H9 (cell line): ENCODE measurements at regions not wholly inside any gene's neighbourhood (a gene's known extent, or its start where the extent isn't known, plus 50 kb on each side); places are given as distances from the start of the nearest gene placed in this dataset.

ENCODE experiments used
- DNase-seq: peaks from one replicate; pipeline ENCODE4 v3.0.0-alpha.2; 2017
- H2AFZ ChIP-seq: one replicate; pipeline ENCODE4 v1.6.1; 2013; ENCODE audit warnings: mild to moderate bottlenecking, low read length, control low read depth, moderate library complexity
- H2AK5ac ChIP-seq: 2 replicates; pipeline ENCODE4 v1.6.1; 2013; ENCODE audit warnings: low read length, control low read depth, mixed read lengths; ENCODE audit not compliant: insufficient read length
- H2BK120ac ChIP-seq: one replicate; pipeline ENCODE4 v1.6.1; 2013; ENCODE audit warnings: low read depth, mild to moderate bottlenecking, low read length, control low read depth, inconsistent platforms; ENCODE audit not compliant: poor library complexity, severe bottlenecking
- H2BK12ac ChIP-seq: 2 replicates; pipeline ENCODE4 v1.6.1; 2013; ENCODE audit warnings: low read length, control low read depth, mixed read lengths, low read depth; ENCODE audit not compliant: insufficient read length
- H2BK15ac ChIP-seq: 2 replicates; pipeline ENCODE4 v1.6.1; 2013; ENCODE audit warnings: low read depth, low read length, control low read depth
- H2BK20ac ChIP-seq: one replicate; pipeline ENCODE4 v1.6.1; 2013; ENCODE audit warnings: low read depth, mild to moderate bottlenecking, low read length, control low read depth, inconsistent platforms; ENCODE audit not compliant: poor library complexity, severe bottlenecking
- H2BK5ac ChIP-seq: 2 replicates; pipeline ENCODE4 v1.6.1; 2013; ENCODE audit warnings: low read length, control low read depth, mixed read lengths; ENCODE audit not compliant: insufficient read length
- H3K14ac ChIP-seq: 2 replicates; pipeline ENCODE4 v1.6.1; 2013; ENCODE audit warnings: low read length, control low read depth; ENCODE audit not compliant: insufficient read depth
- H3K18ac ChIP-seq: 2 replicates; pipeline ENCODE4 v1.6.1; 2013; ENCODE audit warnings: low read depth, mild to moderate bottlenecking, mixed read lengths, low read length, control low read depth; ENCODE audit not compliant: insufficient read length
- H3K23ac ChIP-seq: 2 replicates; pipeline ENCODE4 v1.6.1; 2013; ENCODE audit warnings: low read length, control low read depth, mixed read lengths, low read depth; ENCODE audit not compliant: insufficient read length
- H3K23me2 ChIP-seq: 2 replicates; pipeline ENCODE4 v1.6.1; 2013; ENCODE audit warnings: low read depth, mild to moderate bottlenecking, mixed read lengths, low read length, control low read depth; ENCODE audit not compliant: insufficient read length, poor library complexity, severe bottlenecking
- H3K27ac ChIP-seq: 2 replicates; pipeline ENCODE4 v1.5.1; 2013; ENCODE audit warnings: low read length, control low read depth, mixed read lengths, low read depth; ENCODE audit not compliant: insufficient read length
- H3K27me3 ChIP-seq: 2 replicates; pipeline ENCODE4 v1.6.1; 2013; ENCODE audit warnings: low read length, control low read depth, inconsistent platforms; ENCODE audit not compliant: insufficient read depth
- H3K4ac ChIP-seq: 2 replicates; pipeline ENCODE4 v1.6.1; 2013; ENCODE audit warnings: low read depth, mild to moderate bottlenecking, control low read depth, inconsistent platforms, low read length, moderate library complexity
- H3K4me1 ChIP-seq: 2 replicates; pipeline ENCODE4 v1.6.1; 2013; ENCODE audit warnings: low read length, control low read depth, inconsistent platforms; ENCODE audit not compliant: insufficient read depth
- H3K4me2 ChIP-seq: 2 replicates; pipeline ENCODE4 v1.6.1; 2013; ENCODE audit warnings: low read length, control low read depth, mixed read lengths; ENCODE audit not compliant: insufficient read length, insufficient read depth
- H3K56ac ChIP-seq: 2 replicates; pipeline ENCODE4 v1.6.1; 2013; ENCODE audit warnings: low read depth, mild to moderate bottlenecking, mixed read lengths, low read length, control low read depth; ENCODE audit not compliant: insufficient read length
- H3K79me1 ChIP-seq: 2 replicates; pipeline ENCODE4 v1.6.1; 2013; ENCODE audit warnings: low read depth, mild to moderate bottlenecking, moderate library complexity, low read length, control low read depth, inconsistent platforms; ENCODE audit not compliant: insufficient read depth, poor library complexity, severe bottlenecking
- H3K79me2 ChIP-seq: 2 replicates; pipeline ENCODE4 v1.6.1; 2013; ENCODE audit warnings: low read length, control low read depth, inconsistent platforms; ENCODE audit not compliant: insufficient read depth
- H3K9ac ChIP-seq: 2 replicates; pipeline ENCODE4 v1.6.1; 2013; ENCODE audit warnings: low read length, control low read depth, mixed read lengths; ENCODE audit not compliant: insufficient read length; ENCODE audit errors: extremely low read depth
- H3K9me3 ChIP-seq: one replicate; pipeline ENCODE4 v1.6.1; 2013; ENCODE audit warnings: low read depth, low read length, inconsistent platforms; ENCODE audit not compliant: control insufficient read depth
- H3T11ph ChIP-seq: one replicate; pipeline ENCODE4 v1.6.1; 2013; ENCODE audit warnings: mild to moderate bottlenecking, low read length, control low read depth, inconsistent platforms
- H4K20me1 ChIP-seq: one replicate; pipeline ENCODE4 v1.6.1; 2013; ENCODE audit not compliant: control insufficient read depth, insufficient read length, insufficient read depth
- H4K5ac ChIP-seq: 2 replicates; pipeline ENCODE4 v1.6.1; 2013; ENCODE audit warnings: low read depth, mild to moderate bottlenecking, mixed read lengths, low read length, control low read depth; ENCODE audit not compliant: insufficient read length
- H4K8ac ChIP-seq: replicated peaks from 2 replicates; pipeline ENCODE4 v1.6.1; 2013; ENCODE audit warnings: low read length, control low read depth, mixed read lengths, low read depth; ENCODE audit not compliant: insufficient read length
- H4K91ac ChIP-seq: 2 replicates; pipeline ENCODE4 v1.6.1; 2013; ENCODE audit warnings: low read depth, mild to moderate bottlenecking, moderate library complexity, mixed read lengths, low read length, control low read depth; ENCODE audit not compliant: insufficient read length
- H3K27ac Mint-ChIP-seq, 3 experiments: 2 replicates in 2 of 3; 3 replicates in 1 of 3; pipeline ENCODE4 v1.8.0; 2020 to 2021; ENCODE audit warnings: mixed read lengths in 3 of 3, mild to moderate bottlenecking in 1 of 3, moderate library complexity in 1 of 3
- H3K27me3 Mint-ChIP-seq: 2 replicates; pipeline ENCODE4 v1.8.0; 2021; ENCODE audit warnings: low read depth, mild to moderate bottlenecking, moderate library complexity, mixed read lengths
- H3K36me3 Mint-ChIP-seq, 3 experiments: 2 replicates in 2 of 3; 3 replicates in 1 of 3; pipeline ENCODE4 v1.8.0; 2020 to 2021; ENCODE audit warnings: low read depth in 3 of 3, mixed read lengths in 3 of 3; ENCODE audit not compliant: insufficient read depth in 1 of 3
- H3K4me1 Mint-ChIP-seq, 2 experiments: 2 replicates each; pipeline ENCODE4 v1.8.0; 2020; ENCODE audit warnings: mixed read lengths in 2 of 2
- H3K4me3 Mint-ChIP-seq, 2 experiments: 2 replicates in 1 of 2; 3 replicates in 1 of 2; pipeline ENCODE4 v1.8.0; 2020 to 2021; ENCODE audit warnings: mild to moderate bottlenecking in 2 of 2, mixed read lengths in 2 of 2, moderate library complexity in 1 of 2
- H3K9me3 Mint-ChIP-seq, 2 experiments: 2 replicates in 1 of 2; 3 replicates in 1 of 2; pipeline ENCODE4 v1.8.0; 2020; ENCODE audit warnings: mild to moderate bottlenecking in 2 of 2, mixed read lengths in 2 of 2, moderate library complexity in 1 of 2
- CTCF ChIP-seq: fragments of 200-600 bp; sonication (generic); conservative IDR thresholded peaks from 3 replicates; pipeline ENCODE4 v1.8.0; 2021; ENCODE audit warnings: antibody characterized with exemption, mild to moderate bottlenecking
- WGBS: extraction: QIAGEN DNeasy Blood & Tissue Kit; methylation state at CpG from one replicate; pipeline ENCODE4 v1.1.7; 2013; ENCODE audit warnings: missing lambda C conversion rate, low lambda C conversion rate, mixed read lengths; ENCODE audit not compliant: insufficient read length; ENCODE audit errors: extremely low coverage; 5-methylcytosine and 5-hydroxymethylcytosine counted together

DNA sequence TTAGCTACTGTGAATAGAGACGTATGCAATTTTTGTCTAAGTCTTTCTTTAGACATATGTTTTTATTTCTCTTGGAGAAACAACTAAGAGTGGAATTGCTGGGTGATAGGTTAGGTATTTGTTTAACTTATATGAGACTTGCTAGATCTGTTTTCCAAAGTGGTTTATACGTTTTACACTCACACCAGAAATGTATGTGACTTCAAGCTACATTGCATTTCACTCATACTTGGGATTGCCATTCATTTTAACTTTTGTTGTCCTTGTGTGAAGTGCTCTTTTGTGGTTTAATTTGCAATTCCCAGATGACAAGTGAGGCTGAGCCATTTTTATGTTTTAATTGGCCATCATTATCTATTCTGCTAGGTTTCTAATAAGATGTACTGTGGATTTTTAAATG, 817.2 kb downstream of the GLUD2 start:
- H3K27ac ChIP-seq, result no peak overlapping the region
- Mint-ChIP-seq H3K36me3 (no peaks in the 10 kb centered on the region; a peak in 1 of 7 replicates), H3K4me1 (no peaks in the 10 kb centered on the region), H3K9me3 (peaks cover 9 to 52% of the 10 kb centered on the region in 2 experiments), H3K27me3 (no peaks in the 10 kb centered on the region), H3K4me3 (no peak overlapping the region), H3K27ac (no peak overlapping the region)
- H2BK20ac ChIP-seq, result no peak overlapping the region
- H4K5ac ChIP-seq, result no peak overlapping the region
- no peak overlapping the region for H3K4me2 ChIP-seq
- no peak for DNase-seq
- H3K4me1 ChIP-seq, result no peaks in the 10 kb centered on the region
- H3K9me3 ChIP-seq, result peaks cover 19% of the 10 kb centered on the region
- TF ChIP-seq CTCF, result no peak
- H4K20me1 ChIP-seq, result no peaks in the 10 kb centered on the region
- no peak overlapping the region for H3K4ac ChIP-seq
- no peak overlapping the region for H3K18ac ChIP-seq
- H2BK15ac ChIP-seq, result no peak overlapping the region
- H3T11ph ChIP-seq, result no peak overlapping the region
- no peak overlapping the region for H2BK5ac ChIP-seq
- H3K27me3 ChIP-seq, result no peaks in the 10 kb centered on the region
- H4K91ac ChIP-seq, result no peak overlapping the region
- H2AFZ ChIP-seq, result no peak overlapping the region
- H4K8ac ChIP-seq, result no peak overlapping the region
- WGBS, result no CpG with 5 or more reads among the region's 2 CpGs
- no peak overlapping the region for H3K14ac ChIP-seq
- H3K23ac ChIP-seq, result no peak overlapping the region
- no peak overlapping the region for H3K9ac ChIP-seq
- no peaks in the 10 kb centered on the region for H3K79me1 ChIP-seq
- no peak overlapping the region for H2BK120ac ChIP-seq
- no peak overlapping the region for H3K56ac ChIP-seq
- H2BK12ac ChIP-seq, result no peak overlapping the region
- H3K23me2 ChIP-seq, result no peaks in the 10 kb centered on the region
- H2AK5ac ChIP-seq, result no peak overlapping the region
- no peaks in the 10 kb centered on the region for H3K79me2 ChIP-seq
